H1 (cell line): ENCODE measurements at regions not wholly inside any gene's neighbourhood (a gene's known extent, or its start where the extent isn't known, plus 50 kb on each side); places are given as distances from the start of the nearest gene placed in this dataset.

ENCODE experiments used
- CBX5 ChIP-seq: fragments of 300-800, 300-1000 bp; sonication (generic); IDR thresholded peaks from 2 replicates; pipeline ENCODE4 v1.7.1; 2016; ENCODE audit warnings: antibody characterized with exemption, low read length, low read depth
- HDAC6 ChIP-seq: IDR thresholded peaks from one replicate; pipeline ENCODE4 v1.7.1; 2012; ENCODE audit warnings: low read depth, mild to moderate bottlenecking, inconsistent platforms, low read length, moderate library complexity
- POU5F1 ChIP-seq: IDR thresholded peaks from 2 replicates; pipeline ENCODE4 v1.6.1; 2011; ENCODE audit warnings: low read depth, mild to moderate bottlenecking, low read length, moderate library complexity
- SRF ChIP-seq: IDR thresholded peaks from 2 replicates; pipeline ENCODE4 v1.6.1; 2011; ENCODE audit warnings: mild to moderate bottlenecking, low read depth, low read length, moderate library complexity
- TBP ChIP-seq: IDR thresholded peaks from 2 replicates; pipeline ENCODE4 v1.6.1; 2011; ENCODE audit warnings: low read depth, low read length, improper control_type of control experiment
- USF2 ChIP-seq: IDR thresholded peaks from 2 replicates; pipeline ENCODE4 v1.6.1; 2011; ENCODE audit warnings: low read length, improper control_type of control experiment

GRCh38 chr10:4013651-4014121 is 228.7 kb upstream of the KLF6 start (continued):
- no peak for TF ChIP-seq CBX5
- no peak for TF ChIP-seq USF2
- TF ChIP-seq TBP, result no peak
- TF ChIP-seq POU5F1, result no peak
- TF ChIP-seq SRF, result no peak
- TF ChIP-seq HDAC6, result no peak
